ENCODE measurements at regions not wholly inside any gene's neighbourhood (a gene's known extent, or its start where the extent isn't known, plus 50 kb on each side); places are given as distances from the start of the nearest gene placed in this dataset.

DNA sequence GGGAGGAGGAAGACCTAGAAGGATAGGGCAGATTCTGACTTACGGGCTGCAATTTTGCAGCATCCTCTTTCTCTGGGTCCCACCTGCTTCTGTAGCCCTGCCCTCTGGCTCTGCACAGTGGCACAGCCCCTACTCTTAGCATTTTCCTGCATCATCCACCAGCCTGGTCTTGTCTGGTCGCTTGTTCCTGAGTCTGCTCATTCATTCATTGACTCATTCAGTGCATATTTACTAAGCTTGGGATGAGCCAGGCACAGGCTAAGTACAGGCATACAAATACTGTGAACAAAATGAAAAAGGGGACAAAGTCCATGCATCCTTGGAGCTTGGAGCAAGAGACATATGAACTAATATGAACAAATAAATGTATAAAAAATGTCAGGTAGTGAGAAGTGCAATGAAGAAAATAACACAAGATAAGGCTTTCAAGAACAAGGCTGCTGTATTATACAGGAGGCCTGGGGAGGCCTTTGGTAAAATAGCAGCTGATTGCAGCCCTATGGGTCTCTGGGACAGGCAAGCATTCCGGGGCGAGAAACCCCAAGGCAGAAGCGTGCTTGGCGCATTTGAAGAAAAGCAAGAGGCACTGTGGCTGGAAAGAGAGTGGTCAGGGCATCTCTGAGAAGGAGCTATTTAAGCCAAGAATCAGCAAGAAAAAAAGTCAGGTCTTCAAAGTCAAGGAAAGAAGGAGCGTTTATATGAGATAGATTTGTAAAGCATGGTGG lies 108.0 kb upstream of the ALX4 start:
- TF ChIP-seq, protein P1, sequence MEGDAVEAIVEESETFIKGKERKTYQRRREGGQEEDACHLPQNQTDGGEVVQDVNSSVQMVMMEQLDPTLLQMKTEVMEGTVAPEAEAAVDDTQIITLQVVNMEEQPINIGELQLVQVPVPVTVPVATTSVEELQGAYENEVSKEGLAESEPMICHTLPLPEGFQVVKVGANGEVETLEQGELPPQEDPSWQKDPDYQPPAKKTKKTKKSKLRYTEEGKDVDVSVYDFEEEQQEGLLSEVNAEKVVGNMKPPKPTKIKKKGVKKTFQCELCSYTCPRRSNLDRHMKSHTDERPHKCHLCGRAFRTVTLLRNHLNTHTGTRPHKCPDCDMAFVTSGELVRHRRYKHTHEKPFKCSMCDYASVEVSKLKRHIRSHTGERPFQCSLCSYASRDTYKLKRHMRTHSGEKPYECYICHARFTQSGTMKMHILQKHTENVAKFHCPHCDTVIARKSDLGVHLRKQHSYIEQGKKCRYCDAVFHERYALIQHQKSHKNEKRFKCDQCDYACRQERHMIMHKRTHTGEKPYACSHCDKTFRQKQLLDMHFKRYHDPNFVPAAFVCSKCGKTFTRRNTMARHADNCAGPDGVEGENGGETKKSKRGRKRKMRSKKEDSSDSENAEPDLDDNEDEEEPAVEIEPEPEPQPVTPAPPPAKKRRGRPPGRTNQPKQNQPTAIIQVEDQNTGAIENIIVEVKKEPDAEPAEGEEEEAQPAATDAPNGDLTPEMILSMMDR (IDR thresholded peaks at IDR 0.05; ENCODE audit: insufficient read depth, low read depth, low read length) = no peak
- TF ChIP-seq EZH2 (IDR thresholded peaks at IDR 0.05; ENCODE audit: insufficient read depth, low read length) = no peak

DNA sequence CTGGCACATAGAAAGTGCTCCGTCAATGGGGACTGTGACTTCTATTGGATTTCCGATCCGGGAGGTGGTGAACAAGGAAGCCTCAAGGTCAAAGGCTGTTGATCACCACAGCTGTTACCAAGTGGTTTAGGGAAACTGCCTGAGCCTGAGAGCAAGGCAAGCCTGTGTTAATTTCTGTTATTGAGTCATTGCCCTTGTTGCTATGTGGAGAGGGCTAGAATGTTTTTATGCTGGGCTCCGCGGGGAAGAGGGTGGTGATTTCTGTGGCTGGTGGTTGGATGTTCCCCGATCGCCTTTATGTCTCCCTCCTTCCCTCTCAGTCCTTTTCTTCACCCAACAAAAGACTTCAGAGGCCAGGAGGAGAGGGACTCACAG lies 108.5 kb upstream of the ALX4 start:
- FAIRE-seq (no peak), DNase-seq (ENCODE audit: low read depth) (no peak)
- H3K27ac ChIP-seq (ENCODE audit: low read depth, low read length) = no peak overlapping the region
- no peaks in the 10 kb centered on the region for H3K4me1 ChIP-seq (ENCODE audit: insufficient read depth, low read length)
- peaks cover 3% of the 10 kb centered on the region for H3K9me3 Mint-ChIP-seq (ENCODE audit: unreplicated experiment)
- peaks cover 84% of the 10 kb centered on the region for H3K27me3 Mint-ChIP-seq (ENCODE audit: low read depth, unreplicated experiment)
- TF ChIP-seq, protein P1 (IDR thresholded peaks at IDR 0.05; ENCODE audit: insufficient read depth, low read depth, low read length) = no peak
- no peak for TF ChIP-seq EZH2 (IDR thresholded peaks at IDR 0.05; ENCODE audit: insufficient read depth, low read length)
- H3K27ac Mint-ChIP-seq (ENCODE audit: unreplicated experiment) = no peak overlapping the region
- no peak overlapping the region for H3K4me3 ChIP-seq (ENCODE audit: insufficient read depth, low read depth, low read length)
- no peaks in the 10 kb centered on the region for H3K79me2 ChIP-seq (ENCODE audit: insufficient read depth, low read length)
- H2AFZ ChIP-seq (ENCODE audit: low read depth, low read length) = no peak overlapping the region
- H3K4me3 Mint-ChIP-seq (ENCODE audit: unreplicated experiment) = no peak overlapping the region
- H3K36me3 ChIP-seq (ENCODE audit: insufficient read depth, low read length) = no peaks in the 10 kb centered on the region
- no peaks in the 10 kb centered on the region for H3K4me1 Mint-ChIP-seq (ENCODE audit: low read depth, unreplicated experiment)
- no peak overlapping the region for H3K9ac ChIP-seq (ENCODE audit: low read length)
- no peaks in the 10 kb centered on the region for H3K9me3 ChIP-seq (ENCODE audit: insufficient read depth, low read depth, low read length)
- peaks cover 9% of the 10 kb centered on the region for H3K27me3 ChIP-seq (ENCODE audit: insufficient read depth, low read length)
- H4K20me1 ChIP-seq (ENCODE audit: insufficient read depth, low read length) = no peaks in the 10 kb centered on the region
- peaks cover 5% of the 10 kb centered on the region for H3K36me3 Mint-ChIP-seq (ENCODE audit: low read depth, unreplicated experiment)
- no peak overlapping the region for H3K4me2 ChIP-seq (ENCODE audit: low read length)

More for the DNA sequence above, 108.0 kb upstream of the ALX4 start:
- H3K9me3 Mint-ChIP-seq (ENCODE audit: unreplicated experiment) = peaks cover 3% of the 10 kb centered on the region
- Histone ChIP-seq H3K79me2 (ENCODE audit: insufficient read depth, low read length) (no peaks in the 10 kb centered on the region), H3K9me3 (ENCODE audit: insufficient read depth, low read depth, low read length) (no peaks in the 10 kb centered on the region), H4K20me1 (ENCODE audit: insufficient read depth, low read length) (no peaks in the 10 kb centered on the region), H3K36me3 (ENCODE audit: insufficient read depth, low read length) (no peaks in the 10 kb centered on the region), H2AFZ (ENCODE audit: low read depth, low read length) (no peak overlapping the region), H3K27me3 (ENCODE audit: insufficient read depth, low read length) (peaks cover 9% of the 10 kb centered on the region), H3K27ac (ENCODE audit: low read depth, low read length) (no peak overlapping the region), H3K9ac (ENCODE audit: low read length) (no peak overlapping the region), H3K4me1 (ENCODE audit: insufficient read depth, low read length) (no peaks in the 10 kb centered on the region), H3K4me2 (ENCODE audit: low read length) (no peak overlapping the region), H3K4me3 (ENCODE audit: insufficient read depth, low read depth, low read length) (no peak overlapping the region)
- no peaks in the 10 kb centered on the region for H3K4me1 Mint-ChIP-seq (ENCODE audit: low read depth, unreplicated experiment)
- FAIRE-seq (no peak), DNase-seq (ENCODE audit: low read depth) (no peak)
- peaks cover 5% of the 10 kb centered on the region for H3K36me3 Mint-ChIP-seq (ENCODE audit: low read depth, unreplicated experiment)
- peaks cover 83% of the 10 kb centered on the region for H3K27me3 Mint-ChIP-seq (ENCODE audit: low read depth, unreplicated experiment)
- no peak overlapping the region for H3K27ac Mint-ChIP-seq (ENCODE audit: unreplicated experiment)
- H3K4me3 Mint-ChIP-seq (ENCODE audit: unreplicated experiment) = no peak overlapping the region

GRCh38 chr11:44421090-44421675 lies 111.2 kb upstream of the ALX4 start:
- Mint-ChIP-seq H3K9me3 (ENCODE audit: unreplicated experiment) (peaks cover 3% of the 10 kb centered on the region), H3K4me1 (ENCODE audit: low read depth, unreplicated experiment) (no peaks in the 10 kb centered on the region), H3K27ac (ENCODE audit: unreplicated experiment) (no peak overlapping the region), H3K4me3 (ENCODE audit: unreplicated experiment) (no peak overlapping the region), H3K36me3 (ENCODE audit: low read depth, unreplicated experiment) (peaks cover 5% of the 10 kb centered on the region), H3K27me3 (ENCODE audit: low read depth, unreplicated experiment) (peaks cover 85% of the 10 kb centered on the region)
- TF ChIP-seq, protein P1 (IDR thresholded peaks at IDR 0.05; ENCODE audit: insufficient read depth, low read depth, low read length) = no peak
- no peak for TF ChIP-seq EZH2 (IDR thresholded peaks at IDR 0.05; ENCODE audit: insufficient read depth, low read length)
- Histone ChIP-seq H2AFZ (ENCODE audit: low read depth, low read length) (no peak overlapping the region), H3K4me2 (ENCODE audit: low read length) (no peak overlapping the region), H3K4me3 (ENCODE audit: insufficient read depth, low read depth, low read length) (no peak overlapping the region), H3K9me3 (ENCODE audit: insufficient read depth, low read depth, low read length) (no peaks in the 10 kb centered on the region), H3K27ac (ENCODE audit: low read depth, low read length) (no peak overlapping the region), H3K36me3 (ENCODE audit: insufficient read depth, low read length) (no peaks in the 10 kb centered on the region), H3K79me2 (ENCODE audit: insufficient read depth, low read length) (no peaks in the 10 kb centered on the region), H4K20me1 (ENCODE audit: insufficient read depth, low read length) (no peaks in the 10 kb centered on the region), H3K9ac (ENCODE audit: low read length) (no peak overlapping the region), H3K27me3 (ENCODE audit: insufficient read depth, low read length) (peaks cover 14% of the 10 kb centered on the region), H3K4me1 (ENCODE audit: insufficient read depth, low read length) (no peaks in the 10 kb centered on the region)
- FAIRE-seq (no peak), DNase-seq (ENCODE audit: low read depth) (no peak)

Data from astrocyte (in vitro differentiated cells and primary cell).